Activated naive CD8-positive, alpha-beta T cell treated with anti-CD3 and anti-CD28 coated beads for 36 hours (primary cell): ENCODE measurements at regions not wholly inside any gene's neighbourhood (a gene's known extent, or its start where the extent isn't known, plus 50 kb on each side); places are given as distances from the start of the nearest gene placed in this dataset.
"Not testable (repeated sequence)": the region's sequence is repeated elsewhere in the genome, so short reads cannot be mapped to it uniquely, and the experiment has no call there.

Experiments used
- DNase-seq: peaks from one replicate; pipeline ENCODE4 v3.0.0; 2021
- H3K27ac Mint-ChIP-seq: one replicate; pipeline ENCODE4 v1.8.0; 2022; ENCODE audit warnings: mild to moderate bottlenecking, moderate library complexity, mixed read lengths
- H3K27me3 Mint-ChIP-seq: one replicate; pipeline ENCODE4 v1.8.0; 2022; ENCODE audit warnings: mild to moderate bottlenecking, mixed read lengths
- H3K36me3 Mint-ChIP-seq: one replicate; pipeline ENCODE4 v1.8.0; 2021; ENCODE audit warnings: mild to moderate bottlenecking, mixed read lengths
- H3K4me1 Mint-ChIP-seq: one replicate; pipeline ENCODE4 v1.8.0; 2021; ENCODE audit warnings: mixed read lengths
- H3K4me3 Mint-ChIP-seq: one replicate; pipeline ENCODE4 v1.8.0; 2022; ENCODE audit warnings: mild to moderate bottlenecking, moderate library complexity, mixed read lengths
- H3K9me3 Mint-ChIP-seq: one replicate; pipeline ENCODE4 v1.8.0; 2022; ENCODE audit warnings: mixed read lengths

GRCh38 chr4:181845617-181846016 lies 397.6 kb upstream of the TENM3 start:
- no peak for DNase-seq
- Mint-ChIP-seq H3K36me3 (no peaks in the 10 kb centered on the region), H3K9me3 (peaks cover 3% of the 10 kb centered on the region), H3K4me1 (no peaks in the 10 kb centered on the region), H3K27me3 (no peaks in the 10 kb centered on the region), H3K4me3 (no peak overlapping the region), H3K27ac (no peak overlapping the region)

- Mint-ChIP-seq H3K4me3 (no peak overlapping the region), H3K9me3 (peaks cover 5% of the 10 kb centered on the region), H3K36me3 (no peaks in the 10 kb centered on the region), H3K27me3 (no peaks in the 10 kb centered on the region), H3K4me1 (no peaks in the 10 kb centered on the region), H3K27ac (no peak overlapping the region)
- DNase-seq = no peak
Observed at GRCh38 chr4:181846934-181847333, 396.3 kb upstream of the TENM3 start.

- H3K36me3 Mint-ChIP-seq = no peaks in the 10 kb centered on the region
- no peaks in the 10 kb centered on the region for H3K27me3 Mint-ChIP-seq
- DNase-seq = no peak
- no peak overlapping the region for H3K27ac Mint-ChIP-seq
- H3K4me3 Mint-ChIP-seq = no peak overlapping the region
- H3K9me3 Mint-ChIP-seq = peaks cover 5% of the 10 kb centered on the region
- H3K4me1 Mint-ChIP-seq = no peaks in the 10 kb centered on the region
Observed at GRCh38 chr4:181848357-181848756, 394.8 kb upstream of the TENM3 start.

- H3K9me3 Mint-ChIP-seq = peaks cover 2% of the 10 kb centered on the region
- H3K4me3 Mint-ChIP-seq = no peak overlapping the region
Observed at GRCh38 chr4:181849472-181849871, 393.7 kb upstream of the TENM3 start.

GRCh38 chr4:181853881-181854511 lies 389.2 kb upstream of the TENM3 start:
- DNase-seq = no peak
- Mint-ChIP-seq H3K27ac (no peak overlapping the region), H3K36me3 (no peaks in the 10 kb centered on the region), H3K27me3 (no peaks in the 10 kb centered on the region), H3K4me3 (no peak overlapping the region), H3K4me1 (no peaks in the 10 kb centered on the region), H3K9me3 (peaks cover 5% of the 10 kb centered on the region)

More at GRCh38 chr4:181849472-181849871, 393.7 kb upstream of the TENM3 start:
- no peak for DNase-seq
- Mint-ChIP-seq H3K36me3 (no peaks in the 10 kb centered on the region), H3K27ac (no peak overlapping the region), H3K4me1 (no peaks in the 10 kb centered on the region), H3K27me3 (no peaks in the 10 kb centered on the region)

- H3K9me3 Mint-ChIP-seq = peaks cover 5% of the 10 kb centered on the region
Observed at GRCh38 chr4:181855307-181855706, 387.9 kb upstream of the TENM3 start.

GRCh38 chr4:181857471-181857870 lies 385.7 kb upstream of the TENM3 start:
- not testable (repeated sequence) for H3K9me3 Mint-ChIP-seq, H3K4me1 Mint-ChIP-seq, H3K36me3 Mint-ChIP-seq, DNase-seq, H3K4me3 Mint-ChIP-seq, H3K27ac Mint-ChIP-seq, H3K27me3 Mint-ChIP-seq

More at GRCh38 chr4:181855307-181855706, 387.9 kb upstream of the TENM3 start:
- H3K4me1 Mint-ChIP-seq = no peaks in the 10 kb centered on the region
- no peak for DNase-seq
- no peaks in the 10 kb centered on the region for H3K36me3 Mint-ChIP-seq
- no peak overlapping the region for H3K27ac Mint-ChIP-seq
- no peaks in the 10 kb centered on the region for H3K27me3 Mint-ChIP-seq
- H3K4me3 Mint-ChIP-seq = no peak overlapping the region

- H3K27me3 Mint-ChIP-seq = no peaks in the 10 kb centered on the region
- H3K4me3 Mint-ChIP-seq = no peak overlapping the region
- H3K27ac Mint-ChIP-seq = no peak overlapping the region
- peaks cover 3% of the 10 kb centered on the region for H3K9me3 Mint-ChIP-seq
- no peaks in the 10 kb centered on the region for H3K4me1 Mint-ChIP-seq
- DNase-seq = no peak
- H3K36me3 Mint-ChIP-seq = no peaks in the 10 kb centered on the region
Observed at GRCh38 chr4:181858741-181859140, 384.5 kb upstream of the TENM3 start.

- Mint-ChIP-seq H3K27ac (no peak overlapping the region), H3K36me3 (no peaks in the 10 kb centered on the region), H3K9me3 (peaks cover 3% of the 10 kb centered on the region), H3K4me3 (no peak overlapping the region), H3K27me3 (no peaks in the 10 kb centered on the region), H3K4me1 (no peaks in the 10 kb centered on the region)
- no peak for DNase-seq
Observed at GRCh38 chr4:181859439-181859838, 383.8 kb upstream of the TENM3 start.

GRCh38 chr4:181860157-181860556 lies 383.0 kb upstream of the TENM3 start:
- H3K36me3 Mint-ChIP-seq = no peaks in the 10 kb centered on the region
- H3K27ac Mint-ChIP-seq = no peak overlapping the region
- peaks cover 3% of the 10 kb centered on the region for H3K9me3 Mint-ChIP-seq

GRCh38 chr4:181860668-181861067 lies 382.5 kb upstream of the TENM3 start:
- no peak overlapping the region for H3K27ac Mint-ChIP-seq
- no peak overlapping the region for H3K4me3 Mint-ChIP-seq
- no peaks in the 10 kb centered on the region for H3K27me3 Mint-ChIP-seq
- no peaks in the 10 kb centered on the region for H3K4me1 Mint-ChIP-seq
- H3K9me3 Mint-ChIP-seq = peaks cover 3% of the 10 kb centered on the region
- DNase-seq = no peak
- H3K36me3 Mint-ChIP-seq = no peaks in the 10 kb centered on the region

More at GRCh38 chr4:181860157-181860556, 383.0 kb upstream of the TENM3 start:
- Mint-ChIP-seq H3K4me3 (no peak overlapping the region), H3K27me3 (no peaks in the 10 kb centered on the region), H3K4me1 (no peaks in the 10 kb centered on the region)
- DNase-seq = no peak

GRCh38 chr4:181863856-181864255 lies 379.3 kb upstream of the TENM3 start:
- peaks cover 2% of the 10 kb centered on the region for H3K9me3 Mint-ChIP-seq

GRCh38 chr4:181870326-181870725 lies 372.9 kb upstream of the TENM3 start:
- Mint-ChIP-seq H3K4me3 (no peak overlapping the region), H3K9me3 (peaks cover 3% of the 10 kb centered on the region), H3K36me3 (no peaks in the 10 kb centered on the region), H3K4me1 (no peaks in the 10 kb centered on the region), H3K27ac (no peak overlapping the region), H3K27me3 (no peaks in the 10 kb centered on the region)
- DNase-seq = no peak

More at GRCh38 chr4:181863856-181864255, 379.3 kb upstream of the TENM3 start:
- no peak for DNase-seq
- no peaks in the 10 kb centered on the region for H3K27me3 Mint-ChIP-seq
- no peak overlapping the region for H3K4me3 Mint-ChIP-seq
- no peaks in the 10 kb centered on the region for H3K36me3 Mint-ChIP-seq
- no peaks in the 10 kb centered on the region for H3K4me1 Mint-ChIP-seq
- H3K27ac Mint-ChIP-seq = no peak overlapping the region

- peaks cover 1% of the 10 kb centered on the region for H3K9me3 Mint-ChIP-seq
- no peak overlapping the region for H3K27ac Mint-ChIP-seq
Observed at GRCh38 chr4:181874602-181875001, 368.6 kb upstream of the TENM3 start.

GRCh38 chr4:181877329-181877848 lies 365.8 kb upstream of the TENM3 start:
- no peaks in the 10 kb centered on the region for H3K4me1 Mint-ChIP-seq
- no peak overlapping the region for H3K4me3 Mint-ChIP-seq
- H3K9me3 Mint-ChIP-seq = no peaks in the 10 kb centered on the region

More at GRCh38 chr4:181874602-181875001, 368.6 kb upstream of the TENM3 start:
- Mint-ChIP-seq H3K4me3 (no peak overlapping the region), H3K27me3 (no peaks in the 10 kb centered on the region), H3K4me1 (no peaks in the 10 kb centered on the region), H3K36me3 (no peaks in the 10 kb centered on the region)
- no peak for DNase-seq

GRCh38 chr4:181890031-181890430 lies 353.2 kb upstream of the TENM3 start:
- DNase-seq = no peak
- no peak overlapping the region for H3K4me3 Mint-ChIP-seq
- H3K4me1 Mint-ChIP-seq = no peaks in the 10 kb centered on the region
- no peak overlapping the region for H3K27ac Mint-ChIP-seq
- no peaks in the 10 kb centered on the region for H3K27me3 Mint-ChIP-seq
- peaks cover 7% of the 10 kb centered on the region for H3K9me3 Mint-ChIP-seq
- H3K36me3 Mint-ChIP-seq = no peaks in the 10 kb centered on the region

More at GRCh38 chr4:181877329-181877848, 365.8 kb upstream of the TENM3 start:
- H3K36me3 Mint-ChIP-seq = no peaks in the 10 kb centered on the region
- DNase-seq = no peak
- no peak overlapping the region for H3K27ac Mint-ChIP-seq
- no peaks in the 10 kb centered on the region for H3K27me3 Mint-ChIP-seq
